GM21423 (cell line): ENCODE measurements at regions not wholly inside any gene's neighbourhood (a gene's known extent, or its start where the extent isn't known, plus 50 kb on each side); places are given as distances from the start of the nearest gene placed in this dataset.

Source experiments
- ATAC-seq: cut with Tn5 transposase; IDR thresholded peaks from one replicate; pipeline ENCODE4 v1.9.1; 2021; ENCODE audit warnings: mild to moderate bottlenecking, moderate library complexity; ENCODE audit not compliant: unreplicated experiment

DNA sequence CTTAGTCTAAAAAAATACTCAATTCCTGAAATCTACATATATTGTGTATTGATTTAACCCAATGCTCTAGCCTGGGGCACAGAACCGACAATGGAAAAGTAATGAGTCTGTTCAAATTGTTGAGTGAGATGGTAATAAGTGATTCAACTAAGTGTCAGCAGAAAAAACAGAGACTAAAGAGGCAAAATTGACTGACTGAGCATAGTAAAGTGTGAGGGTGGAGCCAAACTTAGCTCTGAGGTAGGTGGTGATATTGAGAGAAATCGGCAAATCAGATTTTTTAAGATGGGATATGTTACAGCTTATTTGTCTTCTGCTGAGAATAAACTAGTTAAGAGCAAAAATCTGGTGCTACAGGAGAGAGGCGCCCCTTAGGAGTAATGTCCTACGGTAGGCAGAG, 764.0 kb upstream of the LRRN3 start:
- ATAC-seq, result no peak

DNA sequence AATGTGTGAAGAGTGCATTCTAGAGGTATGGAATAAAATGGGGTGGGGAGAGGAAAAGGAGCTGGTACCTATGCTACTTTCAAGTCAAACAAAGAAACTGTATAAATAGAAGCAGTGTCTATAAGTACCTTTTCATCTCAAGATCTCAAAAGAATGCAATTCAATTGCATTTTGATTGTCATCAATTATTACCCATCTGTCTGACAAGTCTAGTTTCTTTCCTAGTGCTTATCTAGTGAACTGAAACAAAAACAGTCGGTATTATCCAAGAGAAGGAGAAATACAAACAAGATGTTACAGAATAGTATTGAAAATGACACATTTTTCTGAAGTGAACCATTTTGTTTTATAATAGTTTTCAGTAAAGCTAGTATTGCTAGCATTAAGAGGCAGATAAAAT, 754.5 kb upstream of the LRRN3 start:
- no peak for ATAC-seq

DNA sequence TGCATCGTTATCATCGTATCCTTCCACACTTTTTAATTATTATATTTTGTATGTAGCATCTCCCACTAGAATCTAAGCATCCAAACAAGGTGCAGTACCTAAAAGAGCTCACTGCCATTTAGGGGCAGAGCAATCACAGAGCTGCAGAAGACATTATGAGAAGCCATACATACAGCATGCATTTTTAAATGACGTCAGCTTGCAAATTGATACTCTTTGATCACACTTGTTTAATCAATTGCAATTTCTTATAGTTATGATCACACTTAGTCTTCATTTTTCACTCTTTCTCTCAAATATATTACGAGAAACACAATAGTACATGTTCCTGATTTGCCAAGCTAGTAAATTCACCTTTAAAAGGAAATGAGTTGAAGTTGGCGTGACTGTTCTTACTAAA, 753.3 kb upstream of the LRRN3 start:
- no peak for ATAC-seq

DNA sequence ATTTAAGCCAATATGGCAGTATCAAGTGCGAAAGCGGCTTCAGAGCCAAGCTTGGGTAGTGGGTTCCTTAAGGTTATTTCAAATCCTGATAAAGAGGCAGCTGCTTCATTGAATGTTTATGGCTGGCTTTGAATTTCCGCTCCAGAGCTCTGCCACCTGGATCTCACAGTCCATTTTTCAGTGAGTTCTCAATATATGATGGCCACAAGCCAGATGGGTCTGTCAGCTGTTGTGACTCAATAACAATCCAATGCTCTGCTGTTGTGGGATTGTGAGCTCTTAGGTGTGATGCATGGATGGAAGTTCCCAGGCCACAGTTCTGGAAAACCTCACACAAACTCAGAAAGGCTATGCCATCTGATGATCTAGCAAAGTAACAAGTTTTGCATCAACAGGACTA, 743.8 kb upstream of the LRRN3 start:
- ATAC-seq, result no peak

DNA sequence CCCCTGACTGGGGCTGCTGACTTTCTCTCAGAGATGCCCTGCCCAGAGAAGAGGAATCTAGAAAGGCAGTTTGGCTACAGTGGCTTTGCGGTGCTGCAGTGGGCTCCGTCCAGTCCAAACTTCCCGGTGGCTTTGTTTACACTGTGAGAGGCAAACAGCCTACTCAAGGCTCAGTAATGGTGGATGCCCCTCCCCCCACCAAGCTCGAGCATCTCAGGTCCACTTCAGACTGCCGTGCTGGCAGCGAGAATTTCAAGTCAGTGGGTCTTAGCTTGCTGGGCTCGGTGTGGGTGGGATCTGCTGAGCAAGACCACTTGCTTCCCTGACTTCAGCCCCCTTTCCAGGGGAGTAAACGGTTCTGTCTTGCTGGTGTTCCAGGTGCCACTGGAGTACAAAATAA, 734.5 kb upstream of the LRRN3 start:
- no peak for ATAC-seq

DNA sequence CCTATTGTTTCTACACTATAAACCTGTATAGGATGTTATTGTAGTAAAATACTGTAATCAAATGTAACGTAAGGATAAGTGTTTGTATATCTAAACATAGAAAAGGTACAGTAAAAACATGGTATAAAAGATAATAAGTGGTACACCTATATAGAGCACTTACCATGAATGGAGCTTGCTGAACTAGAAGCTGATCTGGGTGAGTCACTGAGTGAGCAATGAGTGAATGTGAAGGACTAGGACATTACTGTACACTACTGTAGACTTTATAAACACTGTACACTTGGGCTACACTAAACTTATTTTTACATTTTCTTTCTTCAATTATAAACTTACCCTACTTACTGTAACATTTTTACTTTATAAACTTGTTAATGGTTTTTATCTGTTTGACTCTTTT, 732.9 kb upstream of the LRRN3 start:
- ATAC-seq, result no peak

DNA sequence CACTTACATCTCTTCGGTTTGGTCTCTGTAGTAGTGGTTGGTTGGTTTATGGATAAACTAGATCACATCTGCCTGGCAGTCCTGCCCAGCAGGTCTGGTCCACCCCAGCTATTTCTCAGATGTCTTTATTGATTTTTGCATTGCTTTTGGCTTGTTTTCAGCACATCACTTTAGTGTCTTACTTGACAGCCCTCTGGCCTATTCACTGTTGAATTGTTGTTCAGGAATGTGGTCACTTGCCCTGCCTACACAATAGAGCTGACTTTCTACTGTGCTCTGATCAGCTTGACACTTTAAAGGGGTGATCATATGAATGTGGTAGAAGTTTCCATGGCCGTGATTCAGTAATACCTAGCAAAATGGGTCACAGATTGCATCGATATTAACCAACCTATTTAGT, 719.2 kb upstream of the LRRN3 start:
- no peak for ATAC-seq

DNA sequence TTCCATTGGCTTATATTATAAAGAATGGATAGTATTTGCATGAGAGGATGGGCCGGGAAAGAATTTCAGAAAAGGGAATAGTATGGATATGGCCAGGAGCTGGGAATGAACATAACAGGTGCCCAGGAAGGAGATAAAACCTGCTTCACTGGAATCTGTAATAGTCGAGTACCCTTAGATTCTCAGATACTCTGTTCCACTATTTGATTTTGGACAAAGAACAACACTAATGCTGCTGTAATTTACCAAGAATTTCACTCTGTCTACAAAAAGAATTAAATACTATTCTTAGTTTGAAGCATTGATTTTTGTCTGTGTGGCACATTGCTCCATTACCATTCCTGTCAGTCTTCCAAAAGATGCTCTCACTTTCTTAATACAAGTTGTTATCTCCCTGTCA, 718.2 kb upstream of the LRRN3 start:
- ATAC-seq, result no peak

DNA sequence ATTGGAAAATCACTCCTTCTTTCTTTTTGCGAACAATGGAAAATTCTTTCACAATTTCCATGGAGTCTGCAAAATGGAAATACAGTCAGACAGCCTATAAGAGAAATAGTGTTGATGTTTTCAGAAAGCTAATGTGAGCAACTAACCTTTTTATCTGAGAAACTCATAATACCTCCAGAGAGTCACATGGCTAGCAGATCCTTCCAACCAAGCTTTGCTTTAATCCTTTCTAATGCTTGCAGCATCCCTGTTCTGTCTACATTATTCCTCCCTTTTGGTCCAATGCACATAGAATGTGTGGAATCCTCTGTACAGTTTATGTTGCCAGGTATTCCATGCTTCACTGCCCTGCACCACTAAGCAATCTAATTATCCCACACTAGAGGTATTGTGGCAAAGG, 717.5 kb upstream of the LRRN3 start:
- no peak for ATAC-seq

DNA sequence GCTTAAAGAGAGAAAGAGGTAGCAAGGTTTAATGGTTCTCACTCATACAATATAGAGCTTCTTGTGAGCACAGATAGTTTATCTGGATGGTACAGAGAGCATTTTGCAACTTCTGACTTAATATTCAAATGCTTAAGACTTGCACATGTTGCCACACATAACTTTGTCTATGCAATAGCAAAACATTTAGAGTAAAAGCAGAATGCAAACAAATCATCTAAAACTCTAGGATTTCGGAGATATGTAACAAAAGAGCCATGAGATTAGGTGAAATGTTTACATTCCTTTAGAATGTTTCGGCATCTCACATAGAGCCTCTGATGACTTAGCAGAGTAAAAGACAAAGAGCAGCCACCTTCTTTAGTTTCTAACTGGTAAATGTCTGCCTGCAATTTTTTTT, 717.1 kb upstream of the LRRN3 start:
- ATAC-seq, result no peak

DNA sequence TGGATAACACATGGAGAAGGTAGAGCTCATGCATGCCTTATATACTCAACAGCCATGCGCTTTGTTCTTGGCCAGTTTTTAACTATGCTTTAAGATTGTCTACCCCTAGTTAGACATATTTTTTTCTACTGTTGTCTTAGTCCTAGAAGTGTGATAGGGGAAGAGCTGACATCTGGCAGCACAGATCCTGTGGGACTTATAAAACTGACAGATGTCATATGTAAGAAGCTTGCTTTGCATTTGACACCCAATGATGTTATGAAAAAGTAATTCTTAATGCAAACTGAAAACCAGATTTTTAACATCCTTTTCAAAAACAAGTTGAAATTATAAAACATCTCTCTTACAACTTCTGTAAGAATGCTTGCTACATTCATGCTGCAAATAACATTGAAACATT, 715.9 kb upstream of the LRRN3 start:
- no peak for ATAC-seq

DNA sequence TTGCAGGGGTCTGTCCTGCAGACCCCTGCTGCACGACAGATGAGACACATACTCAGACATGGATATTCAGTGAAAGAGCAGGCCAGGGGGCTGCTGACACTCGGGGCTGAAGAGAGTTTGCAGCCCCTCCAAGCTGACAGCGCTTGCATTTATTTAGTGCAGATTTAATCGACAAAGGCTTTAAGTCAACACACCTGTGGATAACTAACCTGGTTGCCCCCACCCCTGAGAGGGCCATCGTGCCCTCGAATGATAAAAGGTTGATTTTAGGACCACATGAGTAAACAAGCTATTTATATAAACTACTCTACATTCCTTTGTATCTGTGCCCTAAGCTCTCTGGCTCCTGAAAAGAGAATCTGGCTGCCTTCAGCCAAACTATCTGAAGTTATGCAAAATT, 708.2 kb upstream of the LRRN3 start:
- ATAC-seq, result no peak

DNA sequence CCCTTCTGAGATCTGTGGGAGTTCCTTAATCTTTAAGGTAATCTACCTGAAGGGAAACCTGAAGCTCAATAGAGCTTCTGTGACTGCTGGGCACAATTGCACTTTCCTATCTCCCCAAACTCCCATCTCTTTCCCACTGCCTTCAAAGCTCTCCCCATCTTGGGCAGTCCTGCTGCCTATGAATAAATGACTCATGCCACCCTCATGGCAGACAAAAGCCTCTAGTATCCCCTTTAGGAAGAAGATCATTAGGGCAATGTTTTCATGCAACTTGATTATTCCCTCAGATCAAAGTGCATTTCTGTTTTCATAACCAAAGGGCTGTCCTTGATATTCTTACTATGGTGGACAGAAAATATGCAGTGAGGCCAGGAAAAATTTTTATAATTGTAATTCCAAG, 704.9 kb upstream of the LRRN3 start:
- no peak for ATAC-seq

DNA sequence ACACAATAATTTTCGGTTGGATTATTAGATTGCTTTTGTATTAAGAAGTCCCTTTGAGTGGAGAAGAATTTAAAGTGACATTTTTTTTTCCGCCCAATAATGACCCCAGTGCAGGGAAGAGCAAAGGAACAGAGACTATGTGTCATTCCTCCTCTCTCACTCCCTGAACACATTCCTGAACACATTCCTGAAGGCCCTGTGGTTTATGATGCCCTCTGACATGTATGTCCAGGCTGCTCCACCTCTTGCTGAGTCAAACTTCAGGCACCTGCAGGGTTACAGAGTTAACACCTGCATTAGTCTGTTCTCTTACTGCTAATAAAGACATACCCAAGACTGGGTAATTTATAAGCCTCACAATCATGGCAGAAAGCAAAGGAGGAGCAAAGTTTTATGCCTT, 704.0 kb upstream of the LRRN3 start:
- no peak for ATAC-seq

DNA sequence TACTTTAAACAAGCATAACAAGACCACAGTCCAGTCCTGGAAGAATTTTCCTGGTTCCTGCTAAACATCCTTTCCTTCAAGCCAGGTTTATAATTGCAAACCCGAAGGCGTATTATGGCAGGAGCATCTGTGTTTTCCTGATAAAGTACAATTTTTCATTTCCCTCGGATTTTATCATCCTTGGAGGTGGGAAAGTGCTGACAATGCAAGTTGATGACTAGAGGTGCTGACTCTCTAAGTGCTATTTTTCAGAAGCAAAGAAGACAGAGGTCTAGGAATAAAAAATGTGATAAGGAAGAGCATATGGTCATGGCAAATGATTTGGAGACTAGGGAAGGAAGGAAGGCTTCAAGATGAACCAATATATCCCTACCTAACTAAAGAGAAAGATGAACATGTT, 703.2 kb upstream of the LRRN3 start:
- no peak for ATAC-seq

DNA sequence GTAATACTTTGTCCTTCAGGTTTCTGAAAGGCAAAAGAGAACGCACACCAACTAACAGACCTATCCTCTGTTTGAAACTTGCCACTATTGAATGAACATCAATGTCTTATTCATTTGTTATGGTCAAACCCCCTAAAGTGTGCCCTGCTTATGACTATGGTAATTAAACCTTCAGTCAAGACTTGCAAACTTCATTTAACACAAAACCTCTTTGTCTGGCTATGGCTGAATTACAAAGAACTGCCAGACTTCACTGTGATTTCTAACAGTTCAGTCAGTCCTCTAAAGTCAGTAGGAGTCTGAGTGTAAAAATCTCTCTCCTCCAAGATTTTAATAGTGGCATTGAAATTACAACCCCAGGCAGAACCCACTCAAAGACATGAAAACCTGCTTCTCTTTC, 702.5 kb upstream of the LRRN3 start:
- no peak for ATAC-seq

DNA sequence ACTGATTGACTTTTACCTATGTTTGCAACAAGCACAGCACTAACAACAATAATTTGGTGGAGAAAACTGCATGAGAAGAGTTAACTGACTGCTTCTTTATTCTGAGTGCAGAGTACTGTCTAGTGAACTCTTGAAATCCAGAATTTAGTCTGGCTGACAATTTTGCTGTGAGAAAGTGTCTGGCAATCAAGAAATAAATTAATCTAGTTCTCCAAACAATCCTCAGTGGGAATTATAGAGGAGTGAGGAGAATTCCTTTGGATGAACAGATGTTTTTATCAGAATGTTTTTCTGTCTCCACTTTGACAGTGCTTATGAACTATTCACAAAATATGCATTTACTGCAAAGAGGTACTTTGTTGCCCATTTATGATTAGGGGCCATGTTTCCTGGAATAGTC, 694.9 kb upstream of the LRRN3 start:
- ATAC-seq, result no peak

DNA sequence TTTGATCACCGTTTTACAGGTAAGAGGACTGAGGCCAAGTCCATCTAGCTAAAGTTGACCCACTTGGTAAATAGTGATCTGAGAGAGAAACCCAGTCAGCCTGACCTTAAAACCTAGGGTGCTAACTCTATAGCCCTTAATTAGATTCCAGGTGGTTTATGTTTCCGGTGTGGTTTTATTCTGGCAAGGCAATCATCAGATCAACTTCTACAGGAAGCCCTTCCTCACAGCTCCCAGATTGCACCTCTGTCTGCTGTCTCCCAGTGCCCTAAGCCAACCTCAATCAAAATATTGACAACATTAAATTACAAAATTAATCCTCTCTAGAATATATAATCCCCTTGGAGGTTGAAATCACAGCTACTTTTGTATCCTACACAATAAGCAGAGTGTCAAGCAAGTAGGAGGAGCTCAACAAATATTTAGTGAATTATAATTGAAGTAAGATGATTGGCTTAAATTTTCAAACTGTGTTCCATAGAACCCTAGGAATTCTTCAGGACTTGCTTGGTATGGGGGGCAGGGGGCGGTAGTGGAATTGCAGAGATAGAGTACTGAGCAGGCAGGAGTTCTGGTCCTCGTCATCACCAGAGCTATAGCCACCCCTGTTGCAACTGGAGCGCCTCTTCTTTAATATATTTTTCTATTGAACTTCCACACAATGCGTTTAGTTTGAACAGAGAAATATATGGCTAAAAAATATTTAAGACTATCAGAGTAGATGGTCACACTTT, 692.8 kb upstream of the LRRN3 start:
- ATAC-seq, result no peak

DNA sequence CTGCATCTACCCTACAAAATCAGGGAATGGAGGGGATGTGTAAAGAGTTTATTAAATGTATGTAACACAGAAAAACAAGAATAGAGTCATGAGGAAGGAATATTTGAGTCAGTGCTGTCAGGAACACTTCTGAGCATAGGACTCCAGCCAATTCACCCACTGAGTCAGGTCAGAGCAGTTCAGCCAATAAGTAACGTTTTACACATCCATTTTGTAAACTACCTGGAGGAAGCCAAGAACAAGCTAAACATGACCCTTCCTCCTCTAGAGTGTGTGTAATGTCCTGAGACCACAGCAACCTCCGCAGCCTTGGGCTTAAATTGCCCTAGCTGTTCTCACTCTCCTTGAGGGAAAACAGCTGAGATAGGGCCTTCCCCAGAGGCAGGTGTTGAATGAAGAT, 691.5 kb upstream of the LRRN3 start:
- ATAC-seq, result no peak

DNA sequence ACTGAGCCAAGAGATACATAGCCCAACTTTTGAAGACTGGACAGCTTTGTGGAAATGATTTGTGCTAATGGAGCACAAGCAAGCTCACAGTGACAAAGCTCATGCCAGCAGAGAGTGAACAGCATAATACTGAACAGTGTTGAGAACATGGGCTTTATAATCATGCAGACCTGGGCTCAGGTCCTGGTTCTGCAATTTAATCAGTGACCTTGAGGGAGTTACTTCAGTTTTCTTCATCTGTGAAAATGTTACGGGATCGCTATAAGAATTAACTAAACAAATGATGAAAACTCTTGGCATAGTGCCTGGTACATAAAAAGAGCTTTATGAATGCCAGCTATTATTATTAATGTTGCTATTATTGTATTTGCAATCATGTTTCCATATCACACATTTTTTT, 690.5 kb upstream of the LRRN3 start:
- ATAC-seq, result no peak

DNA sequence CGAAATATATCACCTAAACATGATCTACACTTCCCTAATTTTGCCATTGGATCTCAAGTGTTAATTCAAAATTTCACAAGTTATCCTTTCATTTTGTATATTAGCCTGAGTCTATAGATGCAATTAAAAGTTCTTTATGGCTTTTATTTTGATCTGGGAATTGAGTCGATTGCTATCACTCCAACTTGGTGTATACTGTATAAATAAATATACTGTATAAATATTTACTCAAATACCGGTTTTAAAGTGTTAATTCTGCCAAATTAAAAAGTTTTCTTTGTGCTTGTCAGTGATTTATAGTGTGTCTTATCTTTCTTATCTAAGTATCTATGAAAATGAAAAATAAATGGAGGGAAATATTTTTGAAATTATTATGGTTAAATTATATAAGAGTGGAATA, 683.7 kb upstream of the LRRN3 start:
- ATAC-seq, result no peak

DNA sequence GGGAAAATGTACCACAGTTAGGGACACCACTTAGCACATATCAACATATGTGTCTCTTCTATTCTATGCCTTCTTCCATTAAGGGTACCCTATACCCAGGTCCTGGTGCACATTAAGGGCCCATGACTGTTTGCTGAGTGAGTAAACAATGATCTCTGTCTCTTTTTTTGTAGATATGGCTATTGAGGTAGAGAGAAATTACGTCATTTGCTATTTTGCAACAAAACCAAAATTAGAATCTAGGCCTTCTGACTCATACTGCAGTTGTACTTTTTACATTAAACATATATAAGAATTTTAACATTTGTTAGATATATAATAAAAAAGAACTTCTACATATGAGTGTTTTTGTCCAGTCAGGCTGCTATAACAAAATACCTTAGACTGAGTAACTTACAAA, 683.2 kb upstream of the LRRN3 start:
- ATAC-seq, result no peak

DNA sequence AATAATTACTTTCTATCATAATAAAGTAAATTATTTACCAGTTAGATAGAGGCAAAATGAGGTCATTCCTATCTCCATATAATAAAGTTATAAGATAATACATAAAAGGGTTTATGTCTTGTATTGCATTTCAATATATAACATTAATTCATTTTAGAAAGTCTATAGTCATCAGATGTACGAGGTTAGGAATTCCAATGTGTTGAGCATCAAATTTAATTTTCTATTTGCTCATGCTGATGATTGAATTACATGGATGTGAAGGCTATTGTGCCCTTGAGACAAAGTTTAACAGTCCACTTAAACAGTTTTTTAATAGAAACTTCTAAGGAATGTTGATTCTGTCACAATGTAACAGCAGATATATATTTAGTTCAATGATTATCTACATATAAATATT, 678.3 kb upstream of the LRRN3 start:
- ATAC-seq, result no peak

DNA sequence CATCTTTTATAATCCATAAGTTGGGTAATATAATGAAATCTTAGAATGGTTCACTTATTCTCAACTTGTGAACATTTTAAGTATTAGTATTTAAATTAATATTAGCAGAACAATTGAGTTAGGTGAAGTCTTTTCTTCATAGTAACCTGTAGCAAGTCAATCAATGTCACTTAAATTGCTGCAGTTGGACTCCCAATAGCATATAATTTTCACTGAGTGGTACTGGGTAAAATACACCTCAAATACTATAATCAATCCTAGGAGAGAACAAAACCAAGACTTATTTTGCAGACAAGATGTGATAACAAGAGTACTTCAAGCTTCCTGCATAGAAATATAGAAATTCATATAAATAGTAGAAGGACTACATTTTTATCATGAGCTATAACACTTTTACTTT, 677.9 kb upstream of the LRRN3 start:
- ATAC-seq, result no peak
